Lower leg skin (tissue), 4 donors: ENCODE measurements at regions not wholly inside any gene's neighbourhood (a gene's known extent, or its start where the extent isn't known, plus 50 kb on each side); places are given as distances from the start of the nearest gene placed in this dataset.

Experiments used
- DNase-seq, 2 donors: peaks; one replicate each; pipeline ENCODE4 v3.0.0-alpha.2; 2019; ENCODE audit warnings: low spot score in 2 of 2
- H3K4me3 ChIP-seq: fragments of 200-600 bp; sonication (generic); 2 replicates; pipeline ENCODE4 v1.5.1; 2017; ENCODE audit warnings: mild to moderate bottlenecking, low read depth; ENCODE audit not compliant: poor library complexity, severe bottlenecking
- POLR2A ChIP-seq, 2 donors: fragments of 450-650 bp; IDR thresholded peaks; one replicate each; pipeline ENCODE4 v1.6.1; 2016 to 2017; ENCODE audit warnings: antibody characterized with exemption in 2 of 2, mild to moderate bottlenecking in 1 of 2, moderate library complexity in 1 of 2
- WGBS, 2 donors: methylation state at CpG; one replicate each; pipeline ENCODE4 v1.1.5; 2018; 5-methylcytosine and 5-hydroxymethylcytosine counted together
- intact Hi-C: fragments of 100-400 bp; cut with DNase I; formaldehyde crosslinking; loops from one replicate; pipeline ENCODE4 v1.15.0; 2023; ENCODE audit warnings: low total_unique reads
- TF ChIP-seq, protein P1 (sequence below), 3 donors: fragments of 450-650 bp; IDR thresholded peaks; one replicate each; pipeline ENCODE4 v1.5.1; 2016; ENCODE audit warnings: antibody characterized with exemption in 3 of 3, mild to moderate bottlenecking in 3 of 3, moderate library complexity in 2 of 3

DNA sequence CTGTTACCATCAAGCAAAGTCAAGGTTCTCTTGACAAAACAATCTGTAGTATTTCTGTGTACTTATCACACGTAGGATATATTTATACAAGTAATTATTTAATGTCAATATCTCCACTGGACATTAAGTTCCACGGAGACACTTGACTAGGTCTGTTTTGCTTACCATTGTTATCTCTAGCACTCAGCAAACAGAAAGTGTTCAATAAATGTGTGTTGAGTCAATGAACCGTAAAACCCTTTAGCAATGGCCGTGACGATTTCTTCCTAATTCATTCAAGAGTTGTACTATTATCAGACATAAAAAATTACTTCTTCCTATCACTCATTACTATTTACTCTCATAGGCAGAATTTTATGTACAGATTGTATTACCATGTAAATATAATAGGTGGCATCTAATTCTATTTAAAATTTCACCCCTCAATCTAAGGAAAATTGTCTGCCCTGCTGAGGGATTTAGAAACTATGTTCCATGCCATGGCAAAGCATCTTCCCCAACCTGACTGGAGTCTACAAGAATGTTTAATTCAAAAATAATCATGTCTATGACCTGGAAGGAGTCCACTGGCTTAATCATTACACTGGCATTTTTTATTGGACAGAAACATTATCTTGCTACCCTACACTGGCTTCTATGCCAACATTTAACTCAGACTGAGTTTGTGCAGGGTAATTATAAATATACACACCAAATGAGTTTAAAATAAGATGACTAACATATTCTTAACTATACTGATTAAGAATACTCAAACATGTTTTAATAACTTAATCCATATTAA, 301.9 kb downstream of the ZEB2 start:
- no peak overlapping the region for H3K4me3 ChIP-seq
- intact Hi-C loops = no loop called here
- DNase-seq = no peak
- WGBS, 2 donors = 95% methylated on average over 5 of the region's 5 CpGs
- TF ChIP-seq, protein P1, sequence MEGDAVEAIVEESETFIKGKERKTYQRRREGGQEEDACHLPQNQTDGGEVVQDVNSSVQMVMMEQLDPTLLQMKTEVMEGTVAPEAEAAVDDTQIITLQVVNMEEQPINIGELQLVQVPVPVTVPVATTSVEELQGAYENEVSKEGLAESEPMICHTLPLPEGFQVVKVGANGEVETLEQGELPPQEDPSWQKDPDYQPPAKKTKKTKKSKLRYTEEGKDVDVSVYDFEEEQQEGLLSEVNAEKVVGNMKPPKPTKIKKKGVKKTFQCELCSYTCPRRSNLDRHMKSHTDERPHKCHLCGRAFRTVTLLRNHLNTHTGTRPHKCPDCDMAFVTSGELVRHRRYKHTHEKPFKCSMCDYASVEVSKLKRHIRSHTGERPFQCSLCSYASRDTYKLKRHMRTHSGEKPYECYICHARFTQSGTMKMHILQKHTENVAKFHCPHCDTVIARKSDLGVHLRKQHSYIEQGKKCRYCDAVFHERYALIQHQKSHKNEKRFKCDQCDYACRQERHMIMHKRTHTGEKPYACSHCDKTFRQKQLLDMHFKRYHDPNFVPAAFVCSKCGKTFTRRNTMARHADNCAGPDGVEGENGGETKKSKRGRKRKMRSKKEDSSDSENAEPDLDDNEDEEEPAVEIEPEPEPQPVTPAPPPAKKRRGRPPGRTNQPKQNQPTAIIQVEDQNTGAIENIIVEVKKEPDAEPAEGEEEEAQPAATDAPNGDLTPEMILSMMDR (IDR thresholded peaks at IDR 0.05) = no peak
- TF ChIP-seq POLR2A (IDR thresholded peaks at IDR 0.05) = no peak

DNA sequence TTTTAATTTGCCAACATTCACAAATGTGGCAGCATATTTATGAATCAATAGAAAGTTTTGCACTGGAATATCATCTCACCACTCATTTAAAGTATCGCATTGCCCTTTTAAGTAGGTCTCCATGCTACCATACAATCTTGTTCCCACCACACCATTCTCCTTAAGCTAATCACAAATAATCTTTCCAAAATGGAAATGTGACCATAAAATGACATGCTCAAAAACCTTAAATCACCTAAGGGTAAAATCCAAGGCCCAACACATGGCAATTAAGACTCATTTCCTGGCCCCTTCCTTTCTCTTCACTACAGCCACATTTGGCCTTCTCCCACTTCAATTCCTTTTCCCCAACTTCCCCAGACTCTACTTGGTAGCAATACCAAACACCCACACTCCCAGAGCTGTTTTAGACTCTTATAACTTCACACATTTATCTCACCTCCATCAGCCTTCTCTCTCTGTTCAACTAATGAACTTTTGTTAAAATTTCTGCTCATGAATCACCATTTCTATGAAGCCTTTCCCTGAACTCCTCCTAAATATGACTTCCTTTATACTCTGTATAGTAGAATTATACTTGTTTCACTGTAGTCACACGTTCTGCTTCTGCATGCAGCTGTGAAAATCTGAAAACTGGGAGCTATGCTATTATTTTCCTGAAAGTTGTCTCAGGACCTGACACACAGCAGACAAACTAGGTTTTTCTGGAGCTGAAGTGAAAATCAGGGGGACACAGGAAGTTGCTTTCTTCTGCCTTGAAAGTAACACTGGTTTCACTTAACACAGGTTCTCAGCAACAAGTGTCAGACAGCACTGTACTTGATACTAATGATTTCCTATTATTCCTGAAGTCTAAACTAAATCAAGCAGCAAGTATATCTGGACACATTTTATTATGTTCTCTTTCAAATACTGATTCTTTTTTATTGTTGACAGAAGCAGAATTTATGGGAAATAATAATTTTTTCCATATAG, 303.9 kb downstream of the ZEB2 start:
- H3K4me3 ChIP-seq = no peak overlapping the region
- intact Hi-C loops = no loop called here
- TF ChIP-seq, protein P1 (IDR thresholded peaks at IDR 0.05) = no peak
- TF ChIP-seq POLR2A (IDR thresholded peaks at IDR 0.05) = no peak
- WGBS, 2 donors = 75 to 82% methylated on average over 2 of the region's 2 CpGs
- DNase-seq = no peak

DNA sequence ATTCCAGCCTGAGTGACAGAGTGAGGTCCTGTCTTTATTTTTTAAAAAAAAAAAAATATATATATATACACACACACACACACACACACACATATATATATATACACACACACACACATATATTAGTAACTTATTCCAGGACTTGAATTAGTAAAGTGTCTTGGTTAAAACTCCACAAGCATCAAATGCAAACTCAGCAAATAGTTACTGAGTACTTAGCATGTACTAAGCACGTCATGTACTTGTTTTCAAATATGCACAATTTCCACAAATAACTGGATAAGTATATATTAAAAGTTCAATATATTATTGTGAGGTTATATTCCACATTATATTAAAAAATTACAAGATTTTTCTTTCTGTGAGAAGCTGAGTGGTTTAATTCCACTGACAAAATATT, 304.7 kb downstream of the ZEB2 start:
- 89 to 97% methylated on average over 1 of the region's 1 CpG for WGBS, 2 donors
- H3K4me3 ChIP-seq = no peak overlapping the region
- intact Hi-C loops = no loop called here
- no peak for DNase-seq
- no peak for TF ChIP-seq POLR2A (IDR thresholded peaks at IDR 0.05)
- TF ChIP-seq, protein P1 (IDR thresholded peaks at IDR 0.05) = no peak

DNA sequence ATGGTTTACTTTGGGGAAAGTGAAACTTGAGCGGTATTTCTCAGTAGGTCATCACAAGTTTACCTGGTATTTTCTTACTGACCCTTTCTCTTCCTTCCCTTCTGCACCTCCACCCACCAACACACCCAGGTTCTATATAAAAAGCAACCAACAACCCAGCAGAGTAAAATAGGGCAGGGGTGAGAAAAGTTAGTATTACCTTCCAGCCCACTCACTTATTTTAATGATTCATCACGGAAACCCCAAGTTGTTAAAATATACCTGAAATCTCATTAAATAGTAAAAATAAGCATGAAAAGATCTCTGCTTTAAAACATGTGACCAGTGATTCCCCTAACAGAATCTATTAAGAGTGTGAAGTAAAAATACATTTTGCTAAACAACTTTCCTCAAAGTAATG, 306.1 kb downstream of the ZEB2 start:
- no peak overlapping the region for H3K4me3 ChIP-seq
- no peak for DNase-seq
- intact Hi-C loops = no loop called here
- 97 to 98% methylated on average over 2 of the region's 2 CpGs for WGBS, 2 donors
- TF ChIP-seq, protein P1 (IDR thresholded peaks at IDR 0.05) = no peak
- no peak for TF ChIP-seq POLR2A (IDR thresholded peaks at IDR 0.05)

DNA sequence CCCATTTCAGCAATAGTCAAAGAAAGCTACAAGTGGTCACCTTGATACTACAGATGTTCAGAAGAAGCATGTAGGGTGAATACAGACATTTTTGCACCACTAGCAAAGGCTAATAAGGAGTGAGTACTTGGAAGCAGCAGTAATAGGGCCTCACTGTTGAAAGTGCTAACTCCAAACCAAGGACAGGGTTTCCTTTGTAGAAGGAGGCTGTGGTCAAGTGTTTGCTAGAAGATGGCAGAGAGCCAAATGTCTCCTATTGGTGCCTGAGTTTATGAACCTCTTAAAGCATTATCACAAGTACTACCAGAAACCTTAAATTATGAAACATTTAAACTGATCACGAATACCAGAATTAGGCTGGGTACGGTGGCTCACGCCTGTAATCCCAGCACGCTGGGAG, 308.1 kb downstream of the ZEB2 start:
- WGBS, 2 donors = 91 to 94% methylated on average over 4 of the region's 4 CpGs
- DNase-seq = no peak
- TF ChIP-seq, protein P1 (IDR thresholded peaks at IDR 0.05) = no peak
- no peak for TF ChIP-seq POLR2A (IDR thresholded peaks at IDR 0.05)

More for the DNA sequence above, 308.1 kb downstream of the ZEB2 start:
- intact Hi-C loops = no loop called here
- no peak overlapping the region for H3K4me3 ChIP-seq
